H1 (cell line): ENCODE measurements at regions not wholly inside any gene's neighbourhood (a gene's known extent, or its start where the extent isn't known, plus 50 kb on each side); places are given as distances from the start of the nearest gene placed in this dataset.

ENCODE experiments used
- CTCF ChIA-PET: fragments of 300-600 bp; sonication (Branson Sonifier 250); formaldehyde crosslinking; loops from one replicate; lab custom pipeline; 2021; ENCODE audit not compliant: partially characterized antibody; lab: Charles Lee
- POLR2A ChIA-PET: fragments of 300-600 bp; sonication (Branson Sonifier 250); formaldehyde crosslinking; loops from one replicate; lab custom pipeline; 2021; ENCODE audit warnings: inconsistent platforms; ENCODE audit not compliant: partially characterized antibody; lab: Charles Lee
- DNase-seq, 2 experiments: peaks; one replicate each; pipeline versions ENCODE4 v3.0.0 to v3.0.0-alpha.2; 2010 to 2022; ENCODE audit warnings: low spot score in 2 of 2, low read depth in 1 of 2, mixed read lengths in 1 of 2
- FAIRE-seq: peaks from 2 replicates; lab custom pipeline; 2011; peaks lifted over from hg19 to GRCh38; lab: Jason Lieb, UNC
- H2AFZ ChIP-seq: 2 replicates; pipeline ENCODE4 v1.8.1; 2012; ENCODE audit warnings: low read length, inconsistent platforms
- H2AK5ac ChIP-seq: 2 replicates; pipeline ENCODE4 v1.6.1; 2013; ENCODE audit warnings: low read depth, low read length
- H2BK120ac ChIP-seq: replicated peaks from 2 replicates; pipeline ENCODE3; 2013; ENCODE audit warnings: low read depth, low read length, inconsistent platforms
- H2BK12ac ChIP-seq: 2 replicates; pipeline ENCODE4 v1.6.1; 2013; ENCODE audit warnings: low read depth, low read length
- H2BK15ac ChIP-seq: 2 replicates; pipeline ENCODE4 v1.6.1; 2013; ENCODE audit warnings: low read length
- H2BK20ac ChIP-seq: 2 replicates; pipeline ENCODE4 v1.6.1; 2013; ENCODE audit warnings: low read length
- H2BK5ac ChIP-seq: 2 replicates; pipeline ENCODE4 v1.6.1; 2013; ENCODE audit warnings: low read depth, low read length
- H3K14ac ChIP-seq: 2 replicates; pipeline ENCODE4 v1.6.1; 2013; ENCODE audit warnings: inconsistent platforms; ENCODE audit not compliant: insufficient read length
- H3K18ac ChIP-seq: 2 replicates; pipeline ENCODE4 v1.6.1; 2013; ENCODE audit warnings: low read length; ENCODE audit errors: extremely low read depth
- H3K23ac ChIP-seq: 2 replicates; pipeline ENCODE4 v1.6.1; 2013; ENCODE audit warnings: inconsistent platforms; ENCODE audit not compliant: insufficient read length
- H3K23me2 ChIP-seq: 2 replicates; pipeline ENCODE4 v1.6.1; 2013; ENCODE audit warnings: low read depth, low read length
- H3K27ac ChIP-seq: 2 replicates; pipeline ENCODE4 v1.6.1; 2011; ENCODE audit warnings: low read depth, low read length, inconsistent platforms
- H3K27me3 ChIP-seq, 4 experiments: replicated peaks in 1 of 4; 1 replicate in 1 of 4; 2 replicates in 3 of 4; pipeline versions ENCODE4 v1.6.1 to v1.8.1; 2011 to 2013; ENCODE audit warnings: low read length in 3 of 4, mild to moderate bottlenecking in 3 of 4, inconsistent platforms in 2 of 4, mixed read lengths in 2 of 4, moderate library complexity in 1 of 4; ENCODE audit not compliant: control insufficient read depth in 3 of 4, insufficient read depth in 3 of 4; ENCODE audit errors: extremely low read depth in 1 of 4
- H3K36me3 ChIP-seq, 4 experiments: 2 replicates each; pipeline versions ENCODE4 v1.6.1 to v1.8.1; 2011 to 2013; ENCODE audit warnings: mild to moderate bottlenecking in 4 of 4, low read length in 3 of 4, moderate library complexity in 2 of 4, control low read depth in 1 of 4, inconsistent platforms in 1 of 4; ENCODE audit not compliant: insufficient read depth in 4 of 4, control insufficient read depth in 2 of 4
- H3K4ac ChIP-seq: replicated peaks from 2 replicates; pipeline ENCODE3; 2013; ENCODE audit warnings: low read length, low read depth, mixed read lengths, inconsistent platforms; ENCODE audit not compliant: insufficient read length
- H3K4me1 ChIP-seq, 4 experiments: replicated peaks in 1 of 4; 1 replicate in 1 of 4; 2 replicates in 3 of 4; pipeline versions ENCODE4 v1.6.1 to v1.8.1; 2011 to 2013; ENCODE audit warnings: low read length in 3 of 4, inconsistent platforms in 2 of 4, mixed read lengths in 1 of 4; ENCODE audit not compliant: insufficient read depth in 4 of 4, control insufficient read depth in 3 of 4
- H3K4me2 ChIP-seq, 2 experiments: 2 replicates each; pipeline versions ENCODE4 v1.6.1 to v1.8.1; 2011 to 2013; ENCODE audit warnings: low read depth in 2 of 2, low read length in 2 of 2, control low read depth in 1 of 2, inconsistent platforms in 1 of 2, mild to moderate bottlenecking in 1 of 2; ENCODE audit not compliant: insufficient read depth in 1 of 2
- H3K4me3 ChIP-seq, 4 experiments: fragments of 200-600, 300-600 bp in 1 of 4; sonication (generic), shearing (Covaris generic), sonication (Bioruptor Twin) in 1 of 4; 2 replicates each; pipeline versions ENCODE4 v1.5.1 to v1.8.1; 2011 to 2016; ENCODE audit warnings: low read length in 4 of 4, low read depth in 3 of 4, control low read depth in 2 of 4, inconsistent platforms in 2 of 4, mild to moderate bottlenecking in 2 of 4, mixed read lengths in 1 of 4, moderate library complexity in 1 of 4; ENCODE audit not compliant: insufficient read depth in 2 of 4; ENCODE audit errors: extremely low read depth in 1 of 4
- H3K56ac ChIP-seq: replicated peaks from 2 replicates; pipeline ENCODE3; 2013; ENCODE audit warnings: low read depth, mild to moderate bottlenecking, mixed read lengths, low read length, inconsistent platforms; ENCODE audit not compliant: insufficient read length
- H3K79me1 ChIP-seq: 2 replicates; pipeline ENCODE4 v1.6.1; 2013; ENCODE audit warnings: low read depth, low read length, control low read depth
- H3K79me2 ChIP-seq, 2 experiments: 2 replicates each; pipeline versions ENCODE4 v1.6.1 to v1.8.1; 2012 to 2013; ENCODE audit warnings: low read length in 2 of 2, mild to moderate bottlenecking in 2 of 2, inconsistent platforms in 1 of 2; ENCODE audit not compliant: insufficient read depth in 2 of 2, control insufficient read depth in 1 of 2
- H3K9ac ChIP-seq, 4 experiments: replicated peaks in 1 of 4; 1 replicate in 1 of 4; 2 replicates in 3 of 4; pipeline versions ENCODE4 v1.6.1 to v1.8.1; 2011 to 2013; ENCODE audit warnings: low read depth in 3 of 4, low read length in 3 of 4, control low read depth in 2 of 4, mild to moderate bottlenecking in 2 of 4, moderate library complexity in 2 of 4, inconsistent platforms in 1 of 4; ENCODE audit errors: extremely low read depth in 1 of 4
- H3K9me3 ChIP-seq, 2 experiments: 2 replicates each; pipeline versions ENCODE4 v1.6.1 to v1.8.1; 2012 to 2013; ENCODE audit warnings: mild to moderate bottlenecking in 2 of 2, moderate library complexity in 2 of 2, control low read depth in 1 of 2, inconsistent platforms in 1 of 2, low read depth in 1 of 2, low read length in 1 of 2, mixed read lengths in 1 of 2; ENCODE audit not compliant: insufficient read depth in 2 of 2
- H4K20me1 ChIP-seq, 2 experiments: replicated peaks in 1 of 2; 2 replicates each; pipeline versions ENCODE3 to v1.8.1; 2011 to 2013; ENCODE audit warnings: inconsistent platforms in 2 of 2, low read length in 2 of 2, mild to moderate bottlenecking in 1 of 2; ENCODE audit not compliant: insufficient read depth in 2 of 2, control insufficient read depth in 1 of 2
- H4K5ac ChIP-seq: 2 replicates; pipeline ENCODE4 v1.6.1; 2013; ENCODE audit warnings: low read length, low read depth, mixed read lengths, inconsistent platforms; ENCODE audit not compliant: insufficient read length
- H4K8ac ChIP-seq: 2 replicates; pipeline ENCODE4 v1.8.0; 2013; ENCODE audit warnings: mild to moderate bottlenecking, moderate library complexity, low read length, inconsistent platforms; ENCODE audit not compliant: insufficient read depth; ENCODE audit errors: extremely low read depth
- H4K91ac ChIP-seq: replicated peaks from 2 replicates; pipeline ENCODE3; 2013; ENCODE audit warnings: low read length, mixed read lengths, inconsistent platforms; ENCODE audit not compliant: insufficient read length
- NANOG ChIP-seq: IDR thresholded peaks from 2 replicates; pipeline ENCODE4 v1.6.1; 2011; ENCODE audit warnings: low read length, low read depth, mild to moderate bottlenecking, inconsistent platforms; ENCODE audit not compliant: insufficient read depth, poor library complexity, severe bottlenecking
- POLR2AphosphoS5 ChIP-seq: IDR thresholded peaks from 2 replicates; pipeline ENCODE4 v1.6.1; 2011; ENCODE audit warnings: low read depth, low read length
- SP4 ChIP-seq: IDR thresholded peaks from 2 replicates; pipeline ENCODE4 v1.6.1; 2012; ENCODE audit warnings: low read length, inconsistent platforms
- WGBS, 2 experiments: shearing (Covaris generic) in 1 of 2; methylation state at CpG; one replicate each; pipeline versions ENCODE4 v1.1.6 to v1.1.7; 2013 to 2015; ENCODE audit warnings: low lambda C conversion rate in 2 of 2, mixed read lengths in 2 of 2, inconsistent platforms in 1 of 2, low coverage in 1 of 2, missing lambda C conversion rate in 1 of 2; ENCODE audit not compliant: insufficient replicate concordance in 2 of 2, insufficient coverage in 1 of 2, insufficient read length in 1 of 2; ENCODE audit errors: extremely low coverage in 1 of 2, missing lambda C conversion rate in 1 of 2; 5-methylcytosine and 5-hydroxymethylcytosine counted together

DNA sequence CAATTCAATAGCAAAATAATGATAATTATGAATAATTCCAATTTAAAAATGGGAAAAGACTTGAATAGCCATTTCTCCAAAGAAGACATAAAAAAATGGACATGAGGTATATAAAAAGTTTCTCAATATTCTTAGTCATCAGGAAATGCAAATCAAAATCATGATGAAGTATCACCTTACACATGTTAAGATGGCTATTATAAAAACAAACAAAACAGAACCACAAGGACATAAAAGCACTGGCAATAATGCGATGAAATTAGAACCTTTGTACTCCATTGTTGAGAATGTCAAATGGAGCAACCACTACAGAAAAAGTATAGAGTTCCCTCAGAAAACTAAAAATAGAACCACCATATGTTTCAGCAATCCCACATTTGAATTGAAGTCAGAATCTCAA is 1186.1 kb downstream of the SLITRK5 start:
- TF ChIP-seq NANOG, result no peak
- TF ChIP-seq SP4, result no peak
- TF ChIP-seq POLR2AphosphoS5, result no peak
- Histone ChIP-seq H3K56ac (no peak overlapping the region), H3K4me1 (no peaks in the 10 kb centered on the region), H2AK5ac (no peak overlapping the region), H2BK120ac (no peak overlapping the region), H3K23ac (no peak overlapping the region), H4K91ac (no peak overlapping the region), H3K79me2 (no peaks in the 10 kb centered on the region), H3K79me1 (no peaks in the 10 kb centered on the region), H3K36me3 (no peaks in the 10 kb centered on the region), H2AFZ (no peak overlapping the region), H3K18ac (no peak overlapping the region), H2BK5ac (no peak overlapping the region), H3K9me3 (peaks cover 0 to 2% of the 10 kb centered on the region in 2 experiments; a peak in 1 of 4 replicates), H3K27me3 (no peaks in the 10 kb centered on the region), H4K5ac (no peak overlapping the region), H3K4me2 (no peak overlapping the region), H3K9ac (no peak overlapping the region), H3K4ac (no peak overlapping the region), H2BK15ac (no peak overlapping the region), H2BK12ac (no peak overlapping the region), H3K23me2 (no peaks in the 10 kb centered on the region), H3K14ac (no peak overlapping the region), H3K4me3 (no peak overlapping the region), H4K8ac (no peak overlapping the region), H3K27ac (no peak overlapping the region), H4K20me1 (no peaks in the 10 kb centered on the region), H2BK20ac (no peak overlapping the region)
- ChIA-PET CTCF (no interaction called here), POLR2A (no interaction called here)
- FAIRE-seq (no peak), DNase-seq (no peak)
- WGBS, 2 experiments, result 95% methylated on average over 1 of the region's 1 CpG; no CpG with 5 or more reads in 1 of the 2 experiments
